HEK293T (cell line): ENCODE measurements at regions not wholly inside any gene's neighbourhood (a gene's known extent, or its start where the extent isn't known, plus 50 kb on each side); places are given as distances from the start of the nearest gene placed in this dataset.

Experiments
- ARNT ChIP-seq: fragments of 450-650 bp; IDR thresholded peaks from 2 replicates; pipeline ENCODE4 v1.6.1; 2017; ENCODE audit warnings: mild to moderate bottlenecking
- ELF4 ChIP-seq: fragments of 450-650 bp; IDR thresholded peaks from 2 replicates; pipeline ENCODE4 v1.6.1; 2017; ENCODE audit warnings: antibody characterized with exemption
- FOXA1 ChIP-seq: fragments of 450-650 bp; IDR thresholded peaks from 2 replicates; pipeline ENCODE4 v1.6.1; 2016; ENCODE audit warnings: mild to moderate bottlenecking
- FOXM1 ChIP-seq: fragments of 450-650 bp; IDR thresholded peaks from 2 replicates; pipeline ENCODE4 v1.6.1; 2017; ENCODE audit warnings: mild to moderate bottlenecking, borderline replicate concordance
- HDGF ChIP-seq: fragments of 450-650 bp; IDR thresholded peaks from 2 replicates; pipeline ENCODE4 v1.6.1; 2017; ENCODE audit warnings: antibody characterized with exemption, borderline replicate concordance
- L3MBTL2 ChIP-seq: fragments of 450-650 bp; conservative IDR thresholded peaks from 2 replicates; pipeline ENCODE4 v1.6.1; 2016; ENCODE audit warnings: mild to moderate bottlenecking
- SP1 ChIP-seq: fragments of 450-650 bp; IDR thresholded peaks from 2 replicates; pipeline ENCODE4 v1.6.1; 2017
- TARDBP ChIP-seq: fragments of 450-650 bp; IDR thresholded peaks from 2 replicates; pipeline ENCODE4 v1.6.1; 2016
- ZNF384 ChIP-seq: fragments of 450-650 bp; IDR thresholded peaks from 2 replicates; pipeline ENCODE4 v1.6.1; 2016

GRCh38 chr6:20033697-20034407 is 178.4 kb downstream of the MBOAT1 start:
- TF ChIP-seq ARNT (no peak), FOXA1 (no peak), ZNF384 (no peak), L3MBTL2 (no peak), SP1 (no peak), TARDBP (no peak), FOXM1 (no peak), HDGF (no peak), ELF4 (no peak)
